Subcutaneous abdominal adipose tissue (tissue), 5 donors: ENCODE measurements at regions not wholly inside any gene's neighbourhood (a gene's known extent, or its start where the extent isn't known, plus 50 kb on each side); places are given as distances from the start of the nearest gene placed in this dataset.

Experiments
- H3K27ac ChIP-seq: one replicate; pipeline ENCODE4 v1.7.0; 2013; ENCODE audit warnings: low read depth, mild to moderate bottlenecking, inconsistent platforms, low read length, moderate library complexity
- H3K27me3 ChIP-seq, 5 donors: one replicate each; pipeline ENCODE4 v1.7.0; 2013; ENCODE audit warnings: low read length in 5 of 5, inconsistent platforms in 1 of 5; ENCODE audit not compliant: control insufficient read depth in 5 of 5, insufficient read depth in 4 of 5
- H3K36me3 ChIP-seq, 5 donors: one replicate each; pipeline ENCODE4 v1.7.0; 2013; ENCODE audit warnings: low read length in 5 of 5; ENCODE audit not compliant: control insufficient read depth in 5 of 5, insufficient read depth in 5 of 5
- H3K4me1 ChIP-seq, 5 donors: one replicate each; pipeline ENCODE4 v1.7.0; 2013; ENCODE audit warnings: low read length in 5 of 5, mild to moderate bottlenecking in 3 of 5, moderate library complexity in 1 of 5; ENCODE audit not compliant: control insufficient read depth in 5 of 5, insufficient read depth in 5 of 5
- H3K4me3 ChIP-seq, 5 donors: one replicate each; pipeline ENCODE4 v1.7.0; 2013; ENCODE audit warnings: low read length in 5 of 5, low read depth in 1 of 5
- H3K9ac ChIP-seq, 5 donors: one replicate each; pipeline ENCODE4 v1.7.0; 2013; ENCODE audit warnings: low read length in 5 of 5, mild to moderate bottlenecking in 4 of 5, moderate library complexity in 3 of 5
- H3K9me3 ChIP-seq, 5 donors: one replicate each; pipeline ENCODE4 v1.7.0; 2013; ENCODE audit warnings: low read length in 5 of 5; ENCODE audit not compliant: control insufficient read depth in 5 of 5
- donor health status: healthy.
- donor health status: healthy.
- donor health status: healthy.
- donor health status: healthy.
- donor health status: healthy.

GRCh38 chr14:94677213-94677612 is 65.0 kb downstream of the SERPINA3 start:
- Histone ChIP-seq H3K9ac (no peak overlapping the region), H3K4me1 (peaks cover 0 to 11% (median 4%) of the 10 kb centered on the region in 5 donors), H3K9me3 (no peaks in the 10 kb centered on the region), H3K27me3 (peaks cover 0 to 12% (median 10%) of the 10 kb centered on the region in 5 donors), H3K27ac (no peak overlapping the region), H3K36me3 (no peaks in the 10 kb centered on the region), H3K4me3 (no peak overlapping the region)

GRCh38 chr14:94676495-94677185 is 64.4 kb downstream of the SERPINA3 start:
- Histone ChIP-seq H3K9ac (no peak overlapping the region), H3K36me3 (no peaks in the 10 kb centered on the region), H3K4me1 (peaks cover 0 to 11% (median 4%) of the 10 kb centered on the region in 5 donors), H3K27ac (no peak overlapping the region), H3K4me3 (no peak overlapping the region), H3K27me3 (peaks cover 0 to 12% (median 10%) of the 10 kb centered on the region in 5 donors), H3K9me3 (no peaks in the 10 kb centered on the region)

- H3K27ac ChIP-seq: no peak overlapping the region
- H3K9me3 ChIP-seq: no peaks in the 10 kb centered on the region
- no peak overlapping the region for H3K4me3 ChIP-seq
- peaks cover 0 to 12% (median 9%) of the 10 kb centered on the region in 5 donors for H3K27me3 ChIP-seq
- H3K4me1 ChIP-seq: peaks cover 0 to 11% (median 4%) of the 10 kb centered on the region in 5 donors
- H3K9ac ChIP-seq: no peak overlapping the region
- H3K36me3 ChIP-seq: no peaks in the 10 kb centered on the region
Measured at GRCh38 chr14:94675036-94675435, 62.8 kb downstream of the SERPINA3 start.

GRCh38 chr14:94673781-94674231 is 61.6 kb downstream of the SERPINA3 start:
- H3K36me3 ChIP-seq: no peaks in the 10 kb centered on the region
- peaks cover 0 to 11% (median 4%) of the 10 kb centered on the region in 5 donors for H3K4me1 ChIP-seq
- no peaks in the 10 kb centered on the region for H3K9me3 ChIP-seq
- peaks cover 0 to 8% (median 2%) of the 10 kb centered on the region in 5 donors for H3K27me3 ChIP-seq
- H3K9ac ChIP-seq: no peak overlapping the region
- H3K27ac ChIP-seq: no peak overlapping the region
- no peak overlapping the region for H3K4me3 ChIP-seq
